Renal cortical epithelial cell (primary cell): ENCODE measurements at regions not wholly inside any gene's neighbourhood (a gene's known extent, or its start where the extent isn't known, plus 50 kb on each side); places are given as distances from the start of the nearest gene placed in this dataset.

ENCODE experiments used
- DNase-seq: peaks from one replicate; pipeline ENCODE4 v3.0.0-alpha.2; 2011; ENCODE audit warnings: low read depth

DNA sequence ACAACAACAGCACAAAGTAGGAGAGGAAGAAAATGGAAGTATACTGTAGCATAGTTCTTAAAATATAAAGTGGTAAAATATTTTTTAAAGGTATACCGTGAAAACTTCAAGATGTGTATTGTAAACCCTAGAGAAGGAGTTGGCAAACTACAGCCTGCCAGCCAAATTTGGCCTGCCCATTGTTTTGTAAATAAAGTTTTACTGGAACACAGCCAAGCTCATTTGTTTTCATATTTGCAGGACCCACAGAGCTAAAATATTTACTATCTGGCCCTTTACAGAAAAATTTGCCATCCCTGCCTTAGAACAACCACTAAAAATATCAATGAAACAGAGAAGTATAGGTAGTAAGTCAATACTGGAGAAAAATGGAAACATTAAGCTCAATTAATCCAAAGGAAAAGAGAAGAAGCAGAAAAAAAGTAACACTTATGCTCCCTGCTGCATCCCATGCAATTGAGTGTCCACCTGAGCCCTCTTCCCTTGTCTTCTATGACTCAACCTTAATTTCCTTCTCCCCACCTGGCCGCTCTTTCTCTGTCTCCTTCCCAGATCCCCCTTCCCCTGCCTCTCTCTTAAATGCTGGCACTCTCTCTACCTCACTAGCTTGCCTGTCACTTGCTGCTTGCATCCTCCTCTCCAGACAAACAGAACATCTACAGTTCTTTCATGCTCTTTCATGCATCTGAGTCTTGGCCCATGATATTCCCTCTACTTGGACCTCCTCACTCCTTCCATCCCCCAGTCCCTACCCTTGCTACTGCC lies 50.6 kb upstream of the FER start:
- DNase-seq = no peak

DNA sequence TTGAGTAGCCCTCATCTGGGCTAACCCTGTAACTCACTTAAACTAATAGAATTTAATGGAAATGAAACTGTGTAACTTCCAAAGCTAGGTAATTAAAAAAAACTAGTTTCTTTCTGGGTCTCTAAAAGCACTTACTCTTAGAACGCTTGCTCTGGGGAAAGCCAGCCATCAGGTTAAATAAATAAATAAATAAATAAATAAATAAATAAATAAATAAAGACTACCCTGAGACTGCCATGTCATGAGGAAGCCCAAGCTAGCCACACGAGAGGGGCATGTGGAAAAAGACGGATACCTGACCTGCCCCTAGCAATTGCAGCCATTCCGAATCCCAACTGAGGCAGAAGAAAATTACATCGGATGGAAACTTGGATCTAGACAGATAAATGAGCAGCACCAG lies 51.3 kb upstream of the FER start:
- DNase-seq = no peak

DNA sequence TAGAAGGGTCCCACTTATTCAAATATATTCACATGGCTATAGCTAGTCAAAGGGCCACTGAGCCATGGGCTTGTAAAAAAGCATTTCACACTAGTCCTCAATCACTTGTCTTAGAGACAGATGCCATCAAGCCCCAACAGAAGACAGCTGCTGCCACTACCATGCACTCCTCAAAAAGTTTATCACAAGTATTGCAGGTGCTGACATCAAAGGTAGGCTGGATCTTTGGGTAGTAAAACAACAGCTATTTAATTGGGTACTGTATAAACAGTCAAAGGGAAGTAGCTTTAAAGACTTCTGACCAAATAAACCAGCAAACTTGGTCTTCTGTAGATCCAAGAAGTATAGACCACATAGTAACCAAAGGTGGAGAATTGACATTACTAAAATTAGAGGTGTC lies 59.2 kb upstream of the FER start:
- DNase-seq = no peak

DNA sequence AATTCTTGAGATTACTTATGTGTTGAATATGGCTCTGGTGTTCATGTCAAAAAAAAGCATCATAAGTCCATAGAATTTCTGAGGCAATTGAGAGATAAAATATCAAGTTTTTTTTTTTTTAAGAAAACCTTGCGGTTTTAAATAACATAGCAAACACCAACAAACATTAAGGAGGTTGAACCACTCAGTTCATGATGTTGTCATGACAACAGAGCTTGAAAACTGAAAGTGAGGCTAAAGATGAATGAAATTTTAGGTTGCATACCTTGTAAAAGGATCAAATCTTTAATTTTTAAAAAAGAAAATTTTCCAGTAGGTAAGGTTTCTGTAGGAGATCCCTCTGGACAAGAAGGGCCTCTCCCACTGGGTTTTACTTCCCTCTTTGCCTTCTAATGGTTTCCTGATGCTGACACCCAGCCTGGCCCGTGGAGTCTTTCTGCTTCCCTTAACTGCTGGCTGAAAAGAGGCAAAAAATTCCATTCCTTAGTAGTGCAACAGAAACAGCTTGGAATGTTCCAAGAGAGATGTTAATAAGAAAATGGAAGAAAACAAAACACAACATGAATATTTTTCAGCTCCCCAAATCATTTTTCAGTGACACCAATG lies 60.0 kb upstream of the FER start:
- DNase-seq = peak; percentile 17

DNA sequence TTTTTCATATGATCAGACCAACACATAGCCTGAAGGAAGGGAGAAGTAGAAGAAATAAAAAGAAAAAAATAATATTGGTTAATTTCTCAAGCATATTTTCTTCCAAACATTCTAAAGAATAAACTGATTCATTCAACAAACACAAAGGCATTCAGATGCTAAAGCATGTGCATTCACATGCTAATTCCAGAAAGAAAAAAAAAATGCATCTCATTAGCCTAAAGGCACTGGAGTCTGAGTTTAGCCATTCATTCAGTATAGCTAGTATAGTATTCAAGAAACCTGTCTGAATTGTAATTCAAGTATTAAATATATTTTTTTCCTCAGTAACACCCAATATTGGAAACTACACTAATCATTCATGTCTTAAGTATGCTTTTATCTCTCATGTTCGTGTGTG lies 61.0 kb upstream of the FER start:
- no peak for DNase-seq

DNA sequence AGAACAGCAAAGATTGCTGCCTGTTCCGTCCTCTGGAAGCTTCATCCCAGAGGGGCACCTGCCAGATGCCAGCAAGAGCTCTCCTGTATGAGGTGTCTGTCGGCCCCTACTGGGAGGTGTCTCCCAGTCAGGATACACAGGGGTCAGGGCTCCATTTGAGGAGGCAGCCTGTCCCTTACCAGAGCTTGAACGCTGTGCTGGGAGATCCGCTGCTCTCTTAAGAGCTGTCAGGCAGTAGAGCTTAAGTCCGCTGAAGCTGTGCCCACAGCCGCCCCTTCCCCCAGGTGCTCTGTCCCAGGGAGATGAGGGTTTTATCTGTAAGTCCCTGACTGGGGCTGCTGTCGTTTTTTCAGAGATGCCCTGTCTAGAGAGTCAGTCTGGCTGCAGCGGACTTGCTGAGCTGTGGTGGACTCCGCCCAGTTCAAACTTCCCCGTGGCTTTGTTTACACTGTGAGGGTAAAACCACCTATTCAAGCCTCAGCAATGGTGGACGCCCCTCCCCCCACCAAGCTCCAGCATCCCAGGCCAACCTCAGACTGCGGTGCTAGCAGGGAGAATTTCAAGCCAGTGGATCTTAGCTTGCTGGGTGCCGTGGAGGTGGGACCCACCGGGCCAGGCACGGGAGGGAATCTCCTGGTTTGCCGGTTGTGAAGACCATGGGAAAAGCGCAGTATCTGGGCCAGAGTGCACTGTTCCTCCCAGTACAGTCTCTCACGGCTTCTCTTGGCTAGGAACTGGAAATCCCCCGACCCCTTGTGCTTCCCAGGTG lies 62.1 kb upstream of the FER start:
- peak; percentile 23 for DNase-seq

DNA sequence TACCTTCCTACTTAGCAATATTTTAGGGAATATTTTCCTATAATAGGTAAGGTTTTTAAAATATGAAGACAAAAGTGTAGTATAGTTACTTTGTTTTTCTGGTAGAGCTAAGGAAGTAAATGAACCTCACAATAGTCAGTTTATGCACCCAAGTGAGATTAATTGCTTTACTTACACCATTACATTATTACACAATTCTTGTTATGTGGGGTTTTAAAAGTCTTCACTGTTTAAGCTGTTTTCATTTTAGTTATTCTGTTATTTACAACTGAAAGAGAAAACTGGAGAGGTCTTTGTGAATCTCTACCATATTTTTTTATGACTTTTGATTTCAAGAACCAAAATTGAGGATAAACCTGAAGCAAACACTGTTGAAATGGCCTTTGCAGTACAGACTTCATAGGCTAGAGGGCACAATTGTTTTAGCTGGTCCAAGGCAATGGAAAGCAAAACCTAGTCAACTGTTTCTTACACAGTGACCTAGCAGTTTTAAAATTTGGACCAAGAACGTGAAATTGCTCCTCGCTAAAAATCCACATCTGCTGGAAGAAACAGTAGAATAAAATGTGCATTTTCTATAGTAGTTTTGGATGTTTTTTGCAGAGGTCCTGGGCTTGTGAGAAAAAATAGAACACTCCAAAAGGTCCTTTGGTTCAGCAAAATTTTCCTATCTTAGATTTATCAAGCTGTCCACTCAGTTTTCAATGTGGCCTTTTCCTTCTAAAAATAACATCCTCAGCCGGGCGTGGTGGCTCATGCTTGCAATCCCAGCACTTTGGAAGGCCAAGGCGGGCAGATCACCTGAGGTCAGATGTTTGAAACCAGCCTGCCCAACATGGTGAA lies 66.4 kb upstream of the FER start:
- peak; percentile 73 for DNase-seq

DNA sequence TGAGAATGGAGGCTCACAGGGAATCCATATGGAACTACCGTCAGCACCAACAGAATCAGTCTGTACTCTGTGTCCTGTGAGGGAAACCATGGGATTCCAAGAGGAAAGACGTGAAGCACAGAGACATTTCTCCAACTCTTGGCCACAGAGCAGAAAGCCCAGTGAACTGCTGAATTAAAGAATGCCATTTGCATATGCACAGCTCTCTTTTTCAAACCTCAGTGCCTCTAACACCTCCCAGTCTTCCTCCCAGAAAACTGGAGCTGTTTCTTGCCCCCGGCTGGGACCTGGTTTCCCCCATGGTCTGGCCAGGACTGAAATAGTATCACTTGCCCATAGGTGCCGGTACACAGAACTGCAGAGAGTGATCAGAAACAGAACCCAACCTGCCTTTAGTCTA lies 69.6 kb upstream of the FER start:
- no peak for DNase-seq

DNA sequence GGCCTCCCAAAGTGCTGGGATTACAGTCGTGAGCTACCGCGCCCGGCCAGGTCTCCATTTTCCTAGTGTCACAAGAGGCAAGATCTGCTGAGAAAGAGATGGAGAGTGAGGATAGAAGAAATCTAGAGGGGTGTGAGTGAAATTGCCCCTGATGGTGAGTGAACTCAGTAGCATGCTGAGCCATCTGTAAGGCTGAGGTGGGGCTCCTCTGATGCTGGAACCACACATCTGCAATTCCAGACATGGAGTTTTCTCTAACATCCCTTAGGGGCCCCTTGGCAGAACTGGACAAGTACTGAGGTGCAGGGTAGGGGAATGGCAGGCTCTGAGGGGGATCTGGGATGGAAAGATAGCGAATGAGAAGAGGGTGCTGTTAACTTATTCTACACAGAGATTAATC lies 72.0 kb upstream of the FER start:
- DNase-seq = no peak

DNA sequence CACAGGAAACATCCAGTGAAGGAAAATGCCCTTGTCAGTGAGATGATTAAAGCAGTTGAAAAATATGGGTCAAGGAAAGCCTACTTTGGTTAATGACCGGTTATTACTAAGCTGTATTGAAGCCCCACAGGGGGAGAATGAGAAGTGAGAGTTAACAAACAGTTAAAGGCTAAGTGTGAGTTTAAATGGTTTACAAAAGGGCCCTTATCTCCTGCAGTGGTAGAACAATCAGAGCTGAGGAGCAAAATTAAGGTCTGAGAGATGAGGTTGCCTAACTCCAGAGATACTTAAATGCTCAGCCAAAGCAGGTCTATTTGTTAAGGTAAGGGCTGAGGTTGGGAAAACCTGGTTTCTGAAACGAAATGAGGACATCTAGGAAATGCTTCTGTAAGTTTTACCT lies 75.1 kb upstream of the FER start:
- no peak for DNase-seq

DNA sequence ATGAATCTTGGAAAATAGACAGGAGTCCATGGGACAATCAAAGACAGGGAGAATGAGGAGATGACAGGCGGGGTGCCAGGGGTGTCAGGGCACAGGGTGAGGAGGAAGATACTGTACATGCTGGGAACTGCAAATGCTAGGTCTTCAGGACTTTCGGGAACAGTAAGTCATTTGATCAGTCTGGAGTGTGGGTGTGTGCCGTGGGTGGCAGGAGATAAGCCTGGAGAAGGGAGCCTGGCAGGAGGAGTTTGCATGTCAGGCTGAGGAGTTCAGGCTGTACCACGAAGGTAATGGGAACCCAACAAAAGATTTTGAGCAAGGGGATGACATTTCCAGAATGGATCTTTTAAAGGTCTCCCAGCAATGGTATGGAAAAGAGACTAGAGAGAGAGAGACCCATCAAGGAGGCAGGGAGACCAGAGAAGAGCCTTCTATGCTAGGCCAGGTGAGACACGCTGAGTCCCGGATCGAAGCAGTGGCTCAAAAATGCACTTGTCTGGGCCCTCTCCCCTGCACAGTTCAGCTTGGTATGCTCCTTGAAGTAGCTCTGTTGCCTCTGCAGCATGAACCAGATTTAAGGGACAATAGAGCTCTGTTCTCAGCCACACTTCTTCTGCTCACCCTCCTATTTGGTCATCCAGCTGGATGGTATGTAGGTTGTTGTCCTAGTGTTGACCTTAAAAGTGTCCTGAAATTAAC lies 77.0 kb upstream of the FER start:
- DNase-seq = no peak

DNA sequence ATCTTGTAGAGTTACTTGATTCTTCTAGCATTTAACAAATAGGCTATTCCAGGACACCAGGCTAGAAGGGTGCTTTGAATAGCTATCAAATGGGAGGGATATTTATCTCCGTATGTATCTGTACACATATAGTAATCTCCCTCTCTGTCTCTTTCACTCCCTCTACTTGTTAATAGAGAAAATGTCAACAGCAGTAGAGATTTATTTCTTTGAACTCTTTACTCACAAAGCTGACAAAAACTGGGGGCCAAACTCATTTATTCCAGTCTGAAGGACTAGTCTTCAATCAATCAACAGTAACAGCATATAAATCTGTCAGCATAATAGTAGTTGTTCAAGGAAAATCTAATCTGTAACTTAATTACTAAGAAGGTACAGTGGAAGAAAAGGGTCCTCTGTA lies 78.2 kb upstream of the FER start:
- DNase-seq = no peak

DNA sequence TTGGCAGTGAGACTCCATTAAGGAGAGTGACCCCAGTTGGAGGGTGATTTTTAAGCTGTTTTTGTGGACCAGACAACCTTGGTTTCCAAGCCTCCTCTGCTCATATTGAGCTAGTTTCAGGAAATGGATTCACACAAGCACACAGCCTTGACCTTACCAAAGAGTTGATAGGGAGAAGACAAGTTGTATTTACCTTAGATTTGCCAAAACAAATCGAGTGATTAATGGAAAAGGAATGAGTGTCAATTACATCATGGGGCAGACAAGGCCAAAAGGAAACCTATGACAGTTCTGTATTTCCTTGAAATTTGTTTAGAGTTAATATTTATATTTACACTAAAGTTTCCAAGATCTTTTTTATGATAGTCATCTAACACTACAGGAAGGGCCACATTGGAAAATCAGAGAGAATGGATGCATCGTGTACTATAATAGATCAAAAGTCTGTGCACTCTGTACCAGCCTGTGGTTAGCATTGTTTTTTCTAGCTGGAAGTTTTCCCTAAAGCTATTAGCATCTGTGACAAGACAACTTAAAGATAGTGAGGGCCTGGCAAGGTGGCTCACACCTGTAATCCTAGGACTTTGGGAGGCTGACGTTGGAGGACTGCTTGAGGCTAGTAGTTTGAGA lies 86.0 kb upstream of the FER start:
- peak; percentile 54 for DNase-seq

DNA sequence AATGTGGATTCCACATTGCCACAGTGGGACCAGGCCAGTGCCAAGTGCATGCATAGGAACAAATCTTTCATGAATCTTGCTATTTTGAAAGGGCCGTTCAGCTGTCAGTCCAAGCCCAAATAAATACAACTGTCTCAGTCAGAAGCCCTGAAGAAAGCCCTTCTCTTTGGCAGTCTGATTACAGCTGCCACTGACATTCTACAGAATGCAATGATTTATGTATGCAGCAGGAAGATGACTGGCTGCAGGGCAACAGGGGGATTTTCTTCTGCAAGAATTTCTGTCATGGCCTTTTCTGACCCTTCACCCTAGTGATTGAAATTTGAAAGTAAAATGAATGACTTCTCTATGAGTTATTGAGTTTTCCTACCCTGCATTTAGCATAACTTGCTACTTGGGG lies 86.7 kb upstream of the FER start:
- no peak for DNase-seq

DNA sequence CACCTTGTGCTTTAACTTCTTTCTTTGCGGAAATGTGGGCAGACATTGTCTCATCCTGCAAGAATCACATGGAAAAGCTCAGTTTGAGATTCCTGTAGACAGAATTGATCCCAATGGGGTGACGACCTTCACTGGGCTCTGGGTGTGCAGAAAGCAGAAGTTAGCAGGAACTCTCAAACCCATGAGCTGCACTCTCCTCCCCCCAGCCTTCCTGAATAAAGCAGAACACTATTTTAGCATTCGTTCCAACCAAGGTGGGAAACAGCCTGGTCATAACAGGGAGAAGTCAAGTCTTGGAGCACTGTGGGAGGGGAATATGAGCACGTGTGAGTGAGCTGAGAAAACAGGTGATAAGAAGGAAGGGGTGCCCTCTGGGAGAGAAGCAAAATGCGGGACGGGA lies 87.4 kb upstream of the FER start:
- DNase-seq = no peak

DNA sequence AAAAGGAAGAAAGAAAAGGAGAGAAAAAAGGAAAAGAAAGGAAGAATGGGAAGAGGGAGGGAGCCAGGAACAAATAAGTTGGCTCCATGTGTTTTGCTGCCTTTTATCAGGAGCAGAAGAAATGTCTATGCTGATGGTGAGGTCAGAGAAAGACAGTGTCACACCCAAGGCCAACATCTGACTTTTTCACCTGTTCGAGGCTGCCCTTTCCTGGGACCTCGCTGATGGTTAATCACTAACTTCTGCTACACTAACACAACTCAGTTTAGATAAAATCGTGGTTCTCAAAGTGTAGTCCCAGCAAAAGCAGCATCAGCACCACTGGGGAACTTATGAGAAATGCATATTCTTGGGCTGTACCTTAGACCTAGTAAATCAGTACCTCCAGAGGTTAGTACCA lies 88.2 kb upstream of the FER start:
- DNase-seq = no peak

DNA sequence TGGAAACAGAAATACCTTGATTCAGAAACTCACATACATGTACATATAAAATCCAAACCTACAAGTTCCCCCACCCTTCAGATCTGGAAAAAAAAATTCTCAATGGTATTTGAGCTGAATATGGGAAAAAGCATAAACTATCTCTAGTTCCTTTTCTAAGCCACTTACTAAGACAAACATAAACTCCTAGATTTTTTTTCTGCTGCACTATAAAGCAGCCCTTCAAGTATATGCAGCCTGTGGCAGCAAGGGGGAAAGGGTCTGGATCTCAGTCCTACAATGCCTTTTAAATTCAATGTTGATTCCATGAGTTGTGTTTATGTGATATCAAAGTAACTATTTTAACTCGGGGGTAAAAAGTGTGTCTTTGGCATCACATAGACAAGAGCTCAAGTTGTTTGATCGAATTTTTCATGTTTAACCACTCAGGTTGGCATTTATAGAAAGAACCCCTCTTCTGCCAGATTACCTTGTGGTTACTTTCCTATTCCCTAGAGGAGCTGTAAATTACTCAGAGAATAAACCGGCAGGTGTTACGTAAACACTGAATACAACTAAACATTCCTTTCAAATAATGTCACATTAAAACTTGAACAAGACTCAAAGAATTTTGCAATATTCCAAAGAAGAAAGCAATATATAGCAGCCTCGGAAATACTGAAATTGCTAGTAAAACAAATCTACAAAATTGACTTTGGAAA lies 91.8 kb upstream of the FER start:
- DNase-seq = peak; percentile 68

DNA sequence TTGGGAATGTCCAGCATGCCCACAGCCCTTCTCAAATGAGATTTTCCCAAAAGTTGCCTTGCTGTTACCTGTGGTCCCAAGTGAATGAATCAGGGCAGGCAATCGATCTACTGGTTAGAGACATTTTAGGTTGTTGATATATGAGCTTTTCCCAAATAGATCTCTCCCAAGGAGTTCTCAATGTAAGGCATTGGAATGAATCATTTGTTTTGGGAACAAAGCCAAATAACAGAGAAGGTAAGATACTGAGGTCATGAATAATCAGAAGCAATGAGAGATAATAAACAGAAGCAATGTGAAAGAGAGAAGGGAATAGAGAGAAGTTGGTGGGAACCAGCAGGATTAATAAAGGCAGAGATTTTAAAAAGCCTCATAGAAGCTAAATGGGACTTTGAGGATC lies 93.6 kb upstream of the FER start:
- DNase-seq = peak; percentile 33

DNA sequence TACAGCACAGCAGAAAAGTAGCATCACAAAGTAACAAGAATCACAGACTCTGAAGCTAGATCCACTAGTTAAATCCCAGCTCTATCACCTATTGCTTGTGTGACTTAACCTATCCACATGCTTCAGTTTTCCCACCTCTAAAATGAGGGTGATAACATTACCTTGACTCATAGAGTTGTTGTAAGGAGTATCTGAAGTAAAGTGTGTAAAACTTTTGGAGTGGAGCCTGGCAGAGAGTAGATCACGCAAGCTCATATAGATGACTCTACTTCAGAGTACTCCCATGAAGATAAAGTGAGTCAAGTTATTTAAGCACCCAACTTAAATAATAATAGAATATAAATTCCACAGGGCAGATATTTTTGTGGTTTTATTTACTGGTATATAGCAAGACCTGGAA lies 94.5 kb upstream of the FER start:
- DNase-seq = no peak

DNA sequence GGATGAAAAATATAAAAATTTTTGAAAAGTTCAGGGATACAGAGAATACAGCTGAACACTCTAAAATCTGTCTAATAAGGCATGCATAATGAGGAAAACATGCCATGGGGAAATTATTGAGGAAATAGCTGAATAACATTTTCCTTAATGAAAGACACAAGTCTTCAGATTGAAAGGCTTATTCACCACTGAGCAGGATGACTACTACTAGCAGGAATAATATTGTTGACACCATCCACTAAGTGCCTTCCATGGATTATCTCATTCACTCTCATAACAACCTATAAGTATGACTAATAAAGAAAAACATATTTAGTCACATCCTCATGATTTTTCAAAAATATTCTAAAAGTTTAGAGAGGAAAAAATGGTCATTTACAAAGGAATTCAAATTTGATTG lies 96.7 kb upstream of the FER start:
- DNase-seq = no peak

DNA sequence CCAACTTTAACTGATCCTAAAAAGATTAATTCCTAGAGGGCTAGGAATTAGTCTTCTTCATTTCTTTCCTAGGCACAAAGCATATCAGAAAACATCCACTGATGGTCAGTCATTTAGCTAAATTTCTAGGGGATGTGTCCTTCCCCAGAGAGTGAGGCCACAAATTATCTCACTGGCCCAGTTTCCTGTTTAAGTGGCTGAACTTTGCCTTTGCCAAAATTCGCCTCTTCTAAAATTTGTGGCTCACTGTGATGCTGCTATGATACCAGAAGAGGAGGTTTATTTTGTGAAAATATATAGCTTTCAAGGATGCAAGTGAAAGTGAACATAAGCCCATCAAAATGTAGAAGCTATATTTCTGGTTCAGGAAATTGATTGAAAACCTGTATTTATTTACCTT lies 98.1 kb upstream of the FER start:
- no peak for DNase-seq
